H1 (cell line): ENCODE measurements at regions not wholly inside any gene's neighbourhood (a gene's known extent, or its start where the extent isn't known, plus 50 kb on each side); places are given as distances from the start of the nearest gene placed in this dataset.

Source experiments
- CBX5 ChIP-seq: fragments of 300-800, 300-1000 bp; sonication (generic); IDR thresholded peaks from 2 replicates; pipeline ENCODE4 v1.7.1; 2016; ENCODE audit warnings: antibody characterized with exemption, low read length, low read depth
- CBX8 ChIP-seq: fragments of 300-800, 300-1000 bp; sonication (generic); IDR thresholded peaks from 2 replicates; pipeline ENCODE4 v1.7.1; 2016; ENCODE audit warnings: low read depth, low read length, borderline replicate concordance
- CEBPB ChIP-seq: IDR thresholded peaks from 2 replicates; pipeline ENCODE4 v1.6.1; 2012; ENCODE audit warnings: low read depth, low read length
- CHD1 ChIP-seq: IDR thresholded peaks from 2 replicates; pipeline ENCODE4 v1.6.1; 2012; ENCODE audit warnings: low read depth, low read length, improper control_type of control experiment
- CREB1 ChIP-seq: IDR thresholded peaks from 2 replicates; pipeline ENCODE4 v1.6.1; 2012; ENCODE audit warnings: inconsistent platforms
- HDAC2 ChIP-seq, 2 experiments: fragments of 300-600 bp in 1 of 2; sonication (generic) in 1 of 2; IDR thresholded peaks; 2 replicates each; pipeline ENCODE4 v1.6.1; 2011 to 2012; ENCODE audit warnings: low read depth in 2 of 2, low read length in 2 of 2, mild to moderate bottlenecking in 2 of 2, moderate library complexity in 2 of 2, borderline replicate concordance in 1 of 2, inconsistent platforms in 1 of 2
- JUND ChIP-seq: IDR thresholded peaks from 2 replicates; pipeline ENCODE4 v1.6.1; 2011; ENCODE audit warnings: mild to moderate bottlenecking, improper control_type of control experiment, low read length
- MAFK ChIP-seq: IDR thresholded peaks from 2 replicates; pipeline ENCODE4 v1.6.1; 2012; ENCODE audit warnings: low read depth, mild to moderate bottlenecking, improper control_type of control experiment, low read length
- SIRT6 ChIP-seq: IDR thresholded peaks from one replicate; pipeline ENCODE4 v1.7.1; 2012; ENCODE audit warnings: low read length, inconsistent platforms
- SIX5 ChIP-seq: IDR thresholded peaks from 2 replicates; pipeline ENCODE4 v1.6.1; 2011; ENCODE audit warnings: mild to moderate bottlenecking, low read depth, low read length
- YY1 ChIP-seq: IDR thresholded peaks from 2 replicates; pipeline ENCODE4 v1.6.1; 2011; ENCODE audit warnings: low read depth, mild to moderate bottlenecking, low read length
- TF ChIP-seq, protein P1 (sequence below), 3 experiments: IDR thresholded peaks; 1 replicate in 2 of 3; 2 replicates in 1 of 3; pipeline versions ENCODE4 v1.5.1 to v1.6.1; 2011; ENCODE audit warnings: low read length in 3 of 3, mild to moderate bottlenecking in 3 of 3, inconsistent platforms in 2 of 3, low read depth in 1 of 3, moderate library complexity in 1 of 3; ENCODE audit not compliant: insufficient read depth in 1 of 3; ENCODE audit errors: control extremely low read depth in 1 of 3
- TF ChIP-seq, protein P2 (sequence below): IDR thresholded peaks from 2 replicates; pipeline ENCODE4 v1.6.1; 2012; ENCODE audit warnings: low read length, inconsistent platforms
- TF ChIP-seq, protein P3 (sequence below): IDR thresholded peaks from 2 replicates; pipeline ENCODE4 v1.6.1; 2012; ENCODE audit warnings: inconsistent platforms

DNA sequence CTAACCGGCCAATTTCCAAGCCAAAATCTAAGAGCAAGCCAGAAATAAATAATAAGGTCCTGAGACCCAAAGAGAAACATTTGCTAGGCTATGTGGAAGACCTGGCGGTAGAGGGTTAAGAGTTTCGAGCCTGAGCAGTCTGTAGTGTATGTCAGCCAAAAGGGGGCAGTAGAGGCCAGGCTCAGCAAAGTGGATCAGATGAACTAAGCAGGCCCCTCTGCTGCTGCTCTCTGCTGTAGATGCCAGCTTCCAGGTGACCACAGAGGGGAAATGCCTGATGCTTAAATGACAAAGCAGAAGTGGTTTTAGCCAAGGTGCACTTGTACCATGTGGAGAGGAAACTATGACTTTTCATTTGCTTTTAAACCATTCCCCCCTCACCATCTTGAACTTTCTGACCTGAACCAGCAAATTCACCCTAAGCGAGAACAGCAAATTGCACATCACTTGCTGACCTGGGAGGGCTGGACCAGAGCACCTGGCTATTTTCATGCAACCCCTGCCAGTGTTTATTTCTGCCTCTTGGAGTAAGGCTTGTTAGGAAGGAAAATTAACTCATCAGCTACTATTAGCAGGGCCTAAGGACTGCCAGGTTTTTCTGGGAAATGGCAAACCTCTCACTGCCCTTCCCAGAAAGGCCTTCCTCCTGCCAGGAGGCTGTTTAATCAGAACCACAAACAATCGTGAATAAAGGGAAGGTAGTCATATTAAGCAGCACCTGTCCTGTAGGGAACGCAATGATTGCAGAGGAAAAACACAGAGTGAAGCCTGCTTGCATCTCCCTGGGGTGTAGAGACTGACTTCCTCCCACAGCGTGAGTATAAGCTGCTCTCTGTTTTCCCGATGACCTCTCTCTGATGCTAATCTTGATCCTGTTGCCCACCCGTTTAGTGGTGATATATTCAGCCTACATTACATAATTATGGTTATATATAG, 818.2 kb downstream of the TLR4 start (continued):
- TF ChIP-seq CBX5 (no peak), JUND (peak; percentile 44; the same call in 1 of the 2 replicates), HDAC2 (IDR thresholded peaks at IDR 0.05; ENCODE audit: borderline replicate concordance in 1 of 2, low read depth in 2 of 2, low read length in 2 of 2) (no peak), CREB1 (no peak), YY1 (0 out of 2 replicates have a peak, but pooled peaks have one; percentile 13), MAFK (peak; percentile 18; the same call in 1 of the 2 replicates), CEBPB (no peak), CHD1 (no peak), CBX8 (no peak), SIX5 (no peak), SIRT6 (no peak)
- TF ChIP-seq, protein P1, sequence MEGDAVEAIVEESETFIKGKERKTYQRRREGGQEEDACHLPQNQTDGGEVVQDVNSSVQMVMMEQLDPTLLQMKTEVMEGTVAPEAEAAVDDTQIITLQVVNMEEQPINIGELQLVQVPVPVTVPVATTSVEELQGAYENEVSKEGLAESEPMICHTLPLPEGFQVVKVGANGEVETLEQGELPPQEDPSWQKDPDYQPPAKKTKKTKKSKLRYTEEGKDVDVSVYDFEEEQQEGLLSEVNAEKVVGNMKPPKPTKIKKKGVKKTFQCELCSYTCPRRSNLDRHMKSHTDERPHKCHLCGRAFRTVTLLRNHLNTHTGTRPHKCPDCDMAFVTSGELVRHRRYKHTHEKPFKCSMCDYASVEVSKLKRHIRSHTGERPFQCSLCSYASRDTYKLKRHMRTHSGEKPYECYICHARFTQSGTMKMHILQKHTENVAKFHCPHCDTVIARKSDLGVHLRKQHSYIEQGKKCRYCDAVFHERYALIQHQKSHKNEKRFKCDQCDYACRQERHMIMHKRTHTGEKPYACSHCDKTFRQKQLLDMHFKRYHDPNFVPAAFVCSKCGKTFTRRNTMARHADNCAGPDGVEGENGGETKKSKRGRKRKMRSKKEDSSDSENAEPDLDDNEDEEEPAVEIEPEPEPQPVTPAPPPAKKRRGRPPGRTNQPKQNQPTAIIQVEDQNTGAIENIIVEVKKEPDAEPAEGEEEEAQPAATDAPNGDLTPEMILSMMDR (IDR thresholded peaks at IDR 0.05; ENCODE audit: control extremely low read depth in 1 of 3, insufficient read depth in 1 of 3, low read depth in 1 of 3, low read length in 3 of 3) = peak; percentile 78 to 95 (median 88)
- TF ChIP-seq, protein P2, sequence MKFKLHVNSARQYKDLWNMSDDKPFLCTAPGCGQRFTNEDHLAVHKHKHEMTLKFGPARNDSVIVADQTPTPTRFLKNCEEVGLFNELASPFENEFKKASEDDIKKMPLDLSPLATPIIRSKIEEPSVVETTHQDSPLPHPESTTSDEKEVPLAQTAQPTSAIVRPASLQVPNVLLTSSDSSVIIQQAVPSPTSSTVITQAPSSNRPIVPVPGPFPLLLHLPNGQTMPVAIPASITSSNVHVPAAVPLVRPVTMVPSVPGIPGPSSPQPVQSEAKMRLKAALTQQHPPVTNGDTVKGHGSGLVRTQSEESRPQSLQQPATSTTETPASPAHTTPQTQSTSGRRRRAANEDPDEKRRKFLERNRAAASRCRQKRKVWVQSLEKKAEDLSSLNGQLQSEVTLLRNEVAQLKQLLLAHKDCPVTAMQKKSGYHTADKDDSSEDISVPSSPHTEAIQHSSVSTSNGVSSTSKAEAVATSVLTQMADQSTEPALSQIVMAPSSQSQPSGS = 0 out of 2 replicates have a peak, but pooled peaks have one; percentile 39
- TF ChIP-seq, protein P3, sequence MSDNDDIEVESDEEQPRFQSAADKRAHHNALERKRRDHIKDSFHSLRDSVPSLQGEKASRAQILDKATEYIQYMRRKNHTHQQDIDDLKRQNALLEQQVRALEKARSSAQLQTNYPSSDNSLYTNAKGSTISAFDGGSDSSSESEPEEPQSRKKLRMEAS = no peak
